IPS-18c (cell line): ENCODE measurements at regions not wholly inside any gene's neighbourhood (a gene's known extent, or its start where the extent isn't known, plus 50 kb on each side); places are given as distances from the start of the nearest gene placed in this dataset.

ENCODE experiments used
- H3K4me3 ChIP-seq: 2 replicates; pipeline ENCODE4 v1.7.0; 2013; ENCODE audit warnings: low read depth, mild to moderate bottlenecking, low read length, moderate library complexity; ENCODE audit not compliant: insufficient read depth
- H3K9me3 ChIP-seq: one replicate; pipeline ENCODE4 v1.6.1; 2013; ENCODE audit warnings: mild to moderate bottlenecking, low read length, moderate library complexity; ENCODE audit not compliant: control insufficient read depth, insufficient read depth

DNA sequence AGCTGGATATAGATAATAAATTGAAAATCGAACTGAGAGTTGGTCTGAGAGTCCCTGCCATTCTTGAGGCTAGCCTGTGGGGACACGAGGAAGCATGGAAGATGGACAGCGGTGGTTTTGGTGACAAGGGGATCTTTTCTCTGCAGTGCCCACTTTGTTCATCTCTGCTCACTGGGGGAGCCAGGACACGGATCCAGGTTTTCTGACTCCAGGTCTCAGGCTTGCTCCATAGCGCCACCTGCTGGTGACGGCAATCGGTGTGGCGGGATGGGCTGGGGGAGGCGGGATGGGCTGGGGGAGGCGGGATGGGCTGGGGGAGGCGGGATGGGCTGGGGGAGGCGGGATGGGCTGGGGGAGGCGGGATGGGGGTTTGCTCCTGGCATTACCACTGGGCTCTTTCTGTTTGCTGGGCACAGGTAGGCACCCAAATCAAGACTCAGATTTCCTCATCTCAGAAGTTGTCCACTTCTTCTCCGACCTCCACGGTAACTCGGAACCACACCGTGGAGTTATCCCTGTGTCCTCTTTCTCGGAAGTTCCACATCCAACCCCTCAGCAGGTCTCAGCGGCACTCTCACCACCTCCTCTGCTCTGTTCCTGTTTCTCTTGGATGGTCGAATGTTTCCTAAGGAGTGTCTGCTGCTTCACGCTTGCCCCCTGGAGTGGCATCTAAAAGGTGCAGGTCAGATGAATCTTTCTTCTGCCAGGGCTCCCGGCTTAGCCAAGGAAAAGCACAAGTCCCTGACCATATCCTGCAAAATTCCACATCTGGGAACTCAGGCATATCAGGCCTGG lies 142.4 kb downstream of the CYLD start:
- Histone ChIP-seq H3K9me3 (no peaks in the 10 kb centered on the region), H3K4me3 (no peak overlapping the region)

GRCh38 chr16:50881956-50882355 lies 140.1 kb downstream of the CYLD start:
- Histone ChIP-seq H3K9me3 (no peaks in the 10 kb centered on the region), H3K4me3 (no peak overlapping the region)

GRCh38 chr16:50881331-50881830 lies 139.5 kb downstream of the CYLD start:
- H3K4me3 ChIP-seq = no peak overlapping the region
- H3K9me3 ChIP-seq = no peaks in the 10 kb centered on the region

- H3K9me3 ChIP-seq = no peaks in the 10 kb centered on the region
- no peak overlapping the region for H3K4me3 ChIP-seq
Observed at GRCh38 chr16:50880926-50881325, 139.0 kb downstream of the CYLD start.

GRCh38 chr16:50879873-50880695 lies 138.2 kb downstream of the CYLD start:
- no peaks in the 10 kb centered on the region for H3K9me3 ChIP-seq
- H3K4me3 ChIP-seq = peak overlapping the region; percentile 34; the same call in 1 of the 2 replicates

- H3K9me3 ChIP-seq = no peaks in the 10 kb centered on the region
- H3K4me3 ChIP-seq = no peak overlapping the region
Observed at GRCh38 chr16:50878966-50879615, 137.2 kb downstream of the CYLD start.

DNA sequence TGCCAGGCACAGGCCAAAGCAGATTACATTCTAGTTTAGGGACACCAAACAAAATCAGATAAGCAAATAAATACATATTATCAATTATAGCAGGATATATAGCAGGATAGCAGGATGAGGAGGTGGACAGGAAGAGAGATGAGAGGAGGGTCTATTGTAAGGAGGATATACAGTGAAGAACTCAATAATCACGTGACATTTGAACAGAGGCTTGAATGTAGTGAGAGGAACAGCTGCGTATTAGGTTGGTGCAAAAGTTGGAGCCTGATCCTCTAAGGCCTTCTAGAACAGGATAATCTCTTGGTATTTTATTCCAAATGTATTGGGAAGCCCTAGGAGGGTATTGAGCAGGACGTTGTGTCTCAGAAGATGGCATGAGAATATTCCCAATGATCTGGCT lies 136.7 kb downstream of the CYLD start:
- Histone ChIP-seq H3K4me3 (no peak overlapping the region), H3K9me3 (no peaks in the 10 kb centered on the region)

DNA sequence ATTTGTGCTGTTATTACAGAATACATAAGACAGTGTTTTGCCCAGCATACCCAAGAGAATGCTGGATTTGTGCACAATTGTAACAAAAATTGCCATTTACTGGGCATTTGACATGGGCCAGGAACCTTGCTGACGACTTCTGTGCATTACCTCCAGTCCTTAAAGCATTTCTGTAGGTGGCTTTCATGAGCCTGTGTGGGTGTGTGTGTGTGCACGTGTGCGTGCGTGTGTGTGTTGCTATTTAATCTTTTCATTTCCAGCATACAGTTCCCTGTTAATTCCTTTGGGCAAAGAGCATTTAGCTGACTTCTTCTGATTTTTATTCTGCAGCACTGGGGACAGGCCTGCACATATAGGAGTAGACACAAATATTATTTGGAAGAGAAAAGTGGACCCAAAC lies 134.4 kb downstream of the CYLD start:
- no peaks in the 10 kb centered on the region for H3K9me3 ChIP-seq
- no peak overlapping the region for H3K4me3 ChIP-seq

GRCh38 chr16:50868577-50868976 lies 126.7 kb downstream of the CYLD start:
- Histone ChIP-seq H3K9me3 (no peaks in the 10 kb centered on the region), H3K4me3 (no peak overlapping the region)

- H3K4me3 ChIP-seq = no peak overlapping the region
- H3K9me3 ChIP-seq = no peaks in the 10 kb centered on the region
Observed at GRCh38 chr16:50866806-50867205, 124.9 kb downstream of the CYLD start.

DNA sequence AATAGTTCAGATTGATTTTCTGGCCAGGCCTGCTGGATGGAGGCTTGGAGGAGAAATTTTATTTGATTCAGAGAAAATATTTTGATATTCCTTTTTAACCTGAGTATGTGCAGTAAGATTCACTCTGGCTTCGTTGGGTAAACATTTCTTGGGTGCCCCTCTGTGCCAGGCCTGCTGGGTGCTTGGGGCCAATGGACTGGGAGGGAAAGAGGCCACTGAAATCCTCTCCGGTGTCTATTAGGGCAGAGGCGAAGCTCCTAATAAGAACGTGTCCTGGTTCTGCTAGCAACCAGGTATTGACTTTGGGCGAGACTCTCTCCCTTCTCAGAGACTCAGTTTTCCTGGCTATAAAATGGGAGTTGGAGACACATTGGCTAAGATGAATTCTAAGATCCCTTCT lies 122.5 kb downstream of the CYLD start:
- Histone ChIP-seq H3K4me3 (no peak overlapping the region), H3K9me3 (no peaks in the 10 kb centered on the region)

- H3K4me3 ChIP-seq = no peak overlapping the region
Observed at GRCh38 chr16:50863644-50864144, 121.8 kb downstream of the CYLD start.

GRCh38 chr16:50862818-50863643 lies 121.1 kb downstream of the CYLD start:
- Histone ChIP-seq H3K4me3 (no peak overlapping the region), H3K9me3 (no peaks in the 10 kb centered on the region)

More at GRCh38 chr16:50863644-50864144, 121.8 kb downstream of the CYLD start:
- H3K9me3 ChIP-seq = no peaks in the 10 kb centered on the region

GRCh38 chr16:50861970-50862411 lies 120.1 kb downstream of the CYLD start:
- Histone ChIP-seq H3K9me3 (no peaks in the 10 kb centered on the region), H3K4me3 (no peak overlapping the region)

- Histone ChIP-seq H3K4me3 (no peak overlapping the region), H3K9me3 (no peaks in the 10 kb centered on the region)
Observed at GRCh38 chr16:50861451-50861850, 119.6 kb downstream of the CYLD start.

DNA sequence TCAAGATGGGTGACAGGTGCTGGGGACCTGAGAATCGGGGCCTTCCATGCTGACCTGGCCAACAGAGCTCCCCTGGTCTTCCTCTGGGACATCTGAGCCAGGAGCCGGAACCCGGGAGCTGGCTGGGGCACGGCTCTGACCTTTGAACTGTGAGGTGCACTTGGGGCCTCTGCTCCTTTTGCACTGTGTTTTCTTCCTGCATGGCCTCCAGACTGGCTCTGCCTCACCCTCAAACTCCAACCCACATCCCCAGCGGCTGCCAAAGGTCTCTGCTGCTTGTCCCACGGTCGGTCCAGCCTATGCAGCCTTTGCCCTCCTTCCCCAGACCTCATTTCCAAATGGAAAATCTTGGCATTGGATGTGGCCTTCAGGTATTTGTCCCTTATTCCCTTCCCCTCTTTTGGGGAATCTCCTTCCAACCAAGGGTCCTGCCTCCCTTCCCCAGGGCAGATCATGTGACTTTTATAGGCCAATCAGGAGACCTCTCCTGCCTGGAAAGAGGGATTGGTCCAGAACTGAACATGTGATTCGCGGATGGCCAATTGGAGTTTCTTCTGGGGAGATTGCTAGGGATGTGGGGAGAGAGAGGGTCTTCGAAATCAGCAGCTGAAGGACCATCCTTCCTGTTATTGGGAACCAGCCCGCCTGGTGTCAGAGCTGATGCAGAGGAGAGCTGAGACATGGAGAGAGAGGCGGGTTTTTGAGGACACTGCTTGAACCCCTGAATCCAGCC lies 117.9 kb downstream of the CYLD start:
- H3K4me3 ChIP-seq = no peak overlapping the region
- no peaks in the 10 kb centered on the region for H3K9me3 ChIP-seq
